HCT116 (cell line): ENCODE measurements at regions not wholly inside any gene's neighbourhood (a gene's known extent, or its start where the extent isn't known, plus 50 kb on each side); places are given as distances from the start of the nearest gene placed in this dataset.

Experiments used
- ATAC-seq: fragments of 200-7000 bp; cut with Tn5 transposase; 2 replicates; pipeline ENCODE4 v1.9.1; 2020; ENCODE audit warnings: mild to moderate bottlenecking, moderate library complexity
- BruUV-seq: library from RNA; stranded (reverse); fragments of 400-500 nt; replicated peaks from 2 replicates; lab custom pipeline; 2021; lab: Mats Ljungman, UMichigan
- CTCF ChIA-PET: fragments of 300-600 bp; sonication (Branson Sonifier 250); formaldehyde crosslinking; loops from one replicate; lab custom pipeline; 2021; ENCODE audit warnings: antibody characterized with exemption; lab: Charles Lee
- POLR2A ChIA-PET: fragments of 300-600, 350-600 bp; sonication (Branson Sonifier 250); formaldehyde crosslinking; loops from one replicate; lab custom pipeline; 2021; ENCODE audit warnings: antibody characterized with exemption; lab: Charles Lee
- RAD21 ChIA-PET, 2 experiments: fragments of 300-600 bp; sonication (Branson Sonifier 250); formaldehyde crosslinking; loops; one replicate each; lab custom pipeline; 2023; ENCODE audit warnings: low total read pairs in 2 of 2; ENCODE audit not compliant: uncharacterized antibody in 2 of 2, unreplicated experiment in 2 of 2, low non-redundant PET in 1 of 2; lab: Charles Lee
- DNase-seq: peaks from one replicate; pipeline ENCODE4 v3.0.0-alpha.2; 2010; ENCODE audit warnings: low read depth, low spot score
- H2AFZ ChIP-seq: fragments of 200-600 bp; shearing (Covaris generic), sonication (generic); 2 replicates; pipeline ENCODE4 v1.6.1; 2017; ENCODE audit warnings: low read depth, mixed run types, mixed read lengths, antibody characterized with exemption, low read length; ENCODE audit not compliant: poor library complexity, severe bottlenecking
- H3K27ac ChIP-seq: 2 replicates; pipeline ENCODE4 v1.5.1; 2012; ENCODE audit warnings: low read depth, low read length
- H3K27me3 ChIP-seq: fragments of 200-600 bp; sonication (generic); 2 replicates; pipeline ENCODE4 v1.6.1; 2016; ENCODE audit warnings: mixed run types, low read length, mixed read lengths; ENCODE audit not compliant: insufficient read depth
- H3K36me3 ChIP-seq, 2 experiments: fragments of 200-500 bp in 1 of 2; fragments of 200-600 bp in 1 of 2; sonication (Bioruptor generic) in 1 of 2; sonication (generic) in 1 of 2; 2 replicates each; pipeline versions ENCODE4 v1.5.1 to v1.6.1; 2014 to 2016; ENCODE audit warnings: low read length in 2 of 2, inconsistent platforms in 1 of 2, mixed read lengths in 1 of 2, mixed run types in 1 of 2; ENCODE audit not compliant: insufficient read depth in 2 of 2, control insufficient read depth in 1 of 2
- H3K4me1 ChIP-seq, 2 experiments: fragments of 200-600 bp in 1 of 2; sonication (generic) in 1 of 2; 2 replicates each; pipeline versions ENCODE4 v1.5.1 to v1.6.1; 2012 to 2017; ENCODE audit warnings: low read length in 2 of 2, inconsistent platforms in 1 of 2, mild to moderate bottlenecking in 1 of 2, mixed read lengths in 1 of 2, mixed run types in 1 of 2, moderate library complexity in 1 of 2; ENCODE audit not compliant: insufficient read depth in 2 of 2, control insufficient read depth in 1 of 2
- H3K4me2 ChIP-seq: fragments of 200-600 bp; sonication (generic); 2 replicates; pipeline ENCODE4 v1.6.1; 2017; ENCODE audit warnings: mixed run types, low read length, mixed read lengths
- H3K4me3 ChIP-seq, 2 experiments: fragments of 200-600 bp in 1 of 2; sonication (generic) in 1 of 2; replicated peaks in 1 of 2; 2 replicates each; pipeline ENCODE4 v1.5.1; 2011 to 2016; ENCODE audit warnings: low read length in 2 of 2, control low read depth in 1 of 2, low read depth in 1 of 2, mild to moderate bottlenecking in 1 of 2, mixed read lengths in 1 of 2, mixed run types in 1 of 2
- H3K79me2 ChIP-seq: fragments of 200-600 bp; sonication (generic); 2 replicates; pipeline ENCODE4 v1.6.1; 2017; ENCODE audit warnings: mild to moderate bottlenecking, mixed run types, low read length, moderate library complexity, mixed read lengths; ENCODE audit not compliant: insufficient read depth
- H3K9ac ChIP-seq: fragments of 200-600 bp; sonication (generic); 2 replicates; pipeline ENCODE4 v1.6.1; 2016; ENCODE audit warnings: low read length, mixed read lengths
- H3K9me2 ChIP-seq: fragments of 200-600 bp; sonication (generic), shearing (Covaris generic); 2 replicates; pipeline ENCODE4 v1.6.1; 2017; ENCODE audit warnings: mixed run types, mild to moderate bottlenecking, moderate library complexity; ENCODE audit not compliant: insufficient read depth
- H3K9me3 ChIP-seq, 2 experiments: fragments of 200-500 bp in 1 of 2; fragments of 200-600 bp in 1 of 2; sonication (Bioruptor generic) in 1 of 2; sonication (generic) in 1 of 2; 2 replicates each; pipeline ENCODE4 v1.6.1; 2014 to 2017; ENCODE audit warnings: low read length in 2 of 2, mixed read lengths in 2 of 2, inconsistent platforms in 1 of 2, low read depth in 1 of 2, mild to moderate bottlenecking in 1 of 2, mixed run types in 1 of 2, moderate library complexity in 1 of 2; ENCODE audit not compliant: control insufficient read depth in 1 of 2, insufficient read depth in 1 of 2
- H4K20me1 ChIP-seq: fragments of 200-600 bp; sonication (generic), shearing (Covaris generic); 2 replicates; pipeline ENCODE4 v1.6.1; 2017; ENCODE audit warnings: mixed run types, mild to moderate bottlenecking, moderate library complexity; ENCODE audit not compliant: insufficient read depth
- ATF3 ChIP-seq: IDR thresholded peaks from 2 replicates; pipeline ENCODE4 v1.6.1; 2012
- CBX3 ChIP-seq: IDR thresholded peaks from 2 replicates; pipeline ENCODE4 v1.6.1; 2012; ENCODE audit warnings: low read depth
- CEBPB ChIP-seq: IDR thresholded peaks from 2 replicates; pipeline ENCODE4 v1.6.1; 2012; ENCODE audit warnings: low read depth
- CTCF ChIP-seq, 3 experiments: fragments of 200-600 bp in 1 of 3; sonication (generic) in 1 of 3; IDR thresholded peaks in 2 of 3; conservative IDR thresholded peaks in 1 of 3; 2 replicates each; pipeline ENCODE4 v1.5.1; 2012 to 2017; ENCODE audit warnings: low read depth in 2 of 3, low read length in 2 of 3, antibody characterized with exemption in 1 of 3, borderline replicate concordance in 1 of 3, control low read depth in 1 of 3, mild to moderate bottlenecking in 1 of 3, mixed read lengths in 1 of 3, mixed run types in 1 of 3, moderate library complexity in 1 of 3; ENCODE audit not compliant: insufficient read depth in 1 of 3
- EGR1 ChIP-seq: IDR thresholded peaks from 2 replicates; pipeline ENCODE4 v1.6.1; 2012; ENCODE audit warnings: low read depth
- EZH2 ChIP-seq: fragments of 200-600 bp; sonication (generic); IDR thresholded peaks from 2 replicates; pipeline ENCODE4 v1.6.1; 2017; ENCODE audit warnings: antibody characterized with exemption, mixed run types
- EZH2phosphoT487 ChIP-seq: fragments of 200-600 bp; IDR thresholded peaks from 2 replicates; pipeline ENCODE4 v1.6.1; 2018; ENCODE audit warnings: antibody characterized with exemption, borderline replicate concordance
- FOSL1 ChIP-seq: IDR thresholded peaks from 2 replicates; pipeline ENCODE4 v1.6.1; 2012; ENCODE audit warnings: low read depth
- JUND ChIP-seq: IDR thresholded peaks from 2 replicates; pipeline ENCODE4 v1.6.1; 2012
- MAX ChIP-seq: IDR thresholded peaks from 2 replicates; pipeline ENCODE4 v1.6.1; 2012
- POLR2A ChIP-seq: IDR thresholded peaks from 2 replicates; pipeline ENCODE4 v1.7.0; 2011; ENCODE audit warnings: borderline replicate concordance; ENCODE audit not compliant: insufficient read depth, insufficient read length; ENCODE audit errors: extremely low read depth
- POLR2AphosphoS5 ChIP-seq: IDR thresholded peaks from 2 replicates; pipeline ENCODE4 v1.6.1; 2011; ENCODE audit warnings: mild to moderate bottlenecking, low read depth, low read length, moderate library complexity
- RAD21 ChIP-seq: IDR thresholded peaks from 2 replicates; pipeline ENCODE4 v1.6.1; 2012; ENCODE audit warnings: low read depth, mild to moderate bottlenecking
- REST ChIP-seq: IDR thresholded peaks from 2 replicates; pipeline ENCODE4 v1.6.1; 2012; ENCODE audit warnings: low read depth
- SP1 ChIP-seq: IDR thresholded peaks from 2 replicates; pipeline ENCODE4 v1.6.1; 2012; ENCODE audit warnings: low read depth
- SRF ChIP-seq: IDR thresholded peaks from 2 replicates; pipeline ENCODE4 v1.6.1; 2012; ENCODE audit warnings: low read depth
- YY1 ChIP-seq: IDR thresholded peaks from 2 replicates; pipeline ENCODE4 v1.6.1; 2011; ENCODE audit warnings: low read length, low read depth, moderate library complexity, mild to moderate bottlenecking; ENCODE audit not compliant: insufficient replicate concordance; ENCODE audit errors: extremely low read depth
- ZBTB33 ChIP-seq: IDR thresholded peaks from 2 replicates; pipeline ENCODE4 v1.6.1; 2011; ENCODE audit warnings: mild to moderate bottlenecking, low read length, moderate library complexity; ENCODE audit not compliant: insufficient replicate concordance; ENCODE audit errors: extremely low read depth
- ZFX ChIP-seq: fragments of 450-650 bp; IDR thresholded peaks from 2 replicates; pipeline ENCODE4 v1.6.1; 2017
- ZNF274 ChIP-seq: fragments of 200-500 bp; sonication (Bioruptor generic); IDR thresholded peaks from 2 replicates; pipeline ENCODE4 v1.6.1; 2014; ENCODE audit warnings: mild to moderate bottlenecking, low read depth, low read length, inconsistent platforms
- intact Hi-C: fragments of 100-400 bp; cut with micrococcal nuclease; formaldehyde crosslinking; loops from 2 replicates; pipeline ENCODE4 v1.10.0; 2022

GRCh38 chr3:30461311-30461710 lies 145.1 kb upstream of the TGFBR2 start:
- Histone ChIP-seq H3K9me2 (no peaks in the 10 kb centered on the region), H3K4me3 (no peak overlapping the region), H4K20me1 (no peaks in the 10 kb centered on the region), H3K4me2 (no peak overlapping the region), H3K4me1 (no peaks in the 10 kb centered on the region), H3K79me2 (no peaks in the 10 kb centered on the region), H3K27me3 (no peaks in the 10 kb centered on the region), H3K27ac (no peak overlapping the region), H3K36me3 (no peaks in the 10 kb centered on the region), H2AFZ (no peak overlapping the region), H3K9ac (no peak overlapping the region), H3K9me3 (no peaks in the 10 kb centered on the region)
- ATAC-seq (no peak), DNase-seq (no peak)
- TF ChIP-seq ZFX (no peak), REST (no peak), EGR1 (no peak), JUND (no peak), SRF (no peak), CBX3 (no peak), ZBTB33 (no peak), MAX (no peak), EZH2phosphoT487 (no peak), CEBPB (no peak), ATF3 (no peak), SP1 (no peak), RAD21 (no peak), FOSL1 (no peak), CTCF (IDR thresholded peaks at IDR 0.05 in 2 of 3, conservative IDR thresholded peaks at IDR 0.05 in 1 of 3; ENCODE audit: borderline replicate concordance in 1 of 3, insufficient read depth in 1 of 3, low read depth in 2 of 3, low read length in 2 of 3) (no peak), YY1 (no peak), EZH2 (no peak), POLR2A (no peak), ZNF274 (no peak), POLR2AphosphoS5 (no peak)
- ChIA-PET CTCF (no interaction called here), RAD21 (no interaction called here), POLR2A (no interaction called here)
- BruUV-seq, result no TSS peak
- intact Hi-C loops, result no loop called here
